ENCODE measurements at regions not wholly inside any gene's neighbourhood (a gene's known extent, or its start where the extent isn't known, plus 50 kb on each side); places are given as distances from the start of the nearest gene placed in this dataset.

DNA sequence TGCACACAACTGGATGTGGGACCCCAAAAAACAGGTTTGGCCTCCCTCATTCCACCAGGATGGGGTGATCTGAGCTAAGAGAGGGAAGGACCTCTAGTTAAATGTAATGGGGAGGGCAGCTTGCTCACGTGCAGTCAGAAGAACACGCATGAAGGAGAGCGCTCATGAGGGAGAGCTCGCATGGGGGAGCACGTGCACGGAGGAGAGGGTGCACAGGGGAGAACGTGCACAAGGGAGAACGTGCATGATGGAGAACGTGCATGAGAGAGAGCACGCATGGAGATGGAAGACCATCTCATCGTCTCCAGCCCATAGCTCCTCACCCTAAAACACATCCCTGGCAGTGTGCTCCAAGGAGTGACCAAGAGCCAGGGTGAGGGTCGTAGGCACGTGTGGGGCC is 141.2 kb downstream of the RBFOX3 start:
- POLR2A ChIA-PET = no interaction called here

GRCh38 chr17:79468183-79468944 is 142.5 kb downstream of the RBFOX3 start:
- Histone ChIP-seq H3K9me3 (ENCODE audit: low read length) (no peaks in the 10 kb centered on the region), H4K20me1 (ENCODE audit: insufficient read depth, low read length) (no peaks in the 10 kb centered on the region), H3K9ac (ENCODE audit: insufficient read depth, low read depth, low read length) (no peak overlapping the region), H3K27me3 (ENCODE audit: control insufficient read depth in 1 of 2, insufficient read depth in 2 of 2, low read length in 2 of 2) (peaks cover 8 to 75% of the 10 kb centered on the region in 2 experiments), H3K36me3 (replicated peaks in 1 of 2; ENCODE audit: control insufficient read depth in 1 of 2, insufficient read depth in 2 of 2, low read length in 2 of 2) (no peaks in the 10 kb centered on the region), H3K4me2 (ENCODE audit: low read depth, low read length) (no peak overlapping the region), H3K27ac (ENCODE audit: extremely low read length, insufficient read depth, low read length) (no peak overlapping the region), H3K4me3 (replicated peaks in 1 of 3; ENCODE audit: insufficient read depth in 1 of 3, low read depth in 2 of 3, low read length in 3 of 3) (no peak overlapping the region), H2AFZ (ENCODE audit: low read length) (no peak overlapping the region), H3K4me1 (ENCODE audit: insufficient read depth, low read length) (no peaks in the 10 kb centered on the region), H3K79me2 (ENCODE audit: insufficient read depth, low read length) (no peaks in the 10 kb centered on the region)
- WGBS (ENCODE audit: low lambda C conversion rate) = 9% methylated on average over 5 of the region's 5 CpGs
- ChIA-PET CTCF (ENCODE audit: low intra/inter-chr PET ratio, low total read pairs) (no interaction called here), POLR2A (no interaction called here)
- intact Hi-C loops (cut with micrococcal nuclease; ENCODE audit: unreplicated experiment) (no loop called here), in situ Hi-C loops (cut with HindIII; ENCODE audit: extremely low pct_ligation_motif_present, low pct_unique_long_range_greater_than_20kb) (no loop called here)
- no TSS peak for BruUV-seq (replicated peaks)
- ATAC-seq = no peak
- no peak for FAIRE-seq
- no peak for DNase-seq (ENCODE audit: low spot score)
- 0 out of 2 replicates have a peak, but pooled peaks have one; percentile 45 for TF ChIP-seq FOXK2 (IDR thresholded peaks at IDR 0.05)
- TF ChIP-seq TRIM22 (IDR thresholded peaks at IDR 0.05) = 0 out of 2 replicates have a peak, but pooled peaks have one; percentile 31
- peak; percentile 89; the same call in 1 of the 2 replicates for TF ChIP-seq SOX6 (IDR thresholded peaks at IDR 0.05)
- no peak for TF ChIP-seq SOX6 (CRISPR knock-in tag; IDR thresholded peaks at IDR 0.05)
- TF ChIP-seq ZNF446 (CRISPR knock-in tag; IDR thresholded peaks at IDR 0.05) = no peak
- no peak for TF ChIP-seq ZNF552 (CRISPR knock-in tag; IDR thresholded peaks at IDR 0.05; ENCODE audit: borderline replicate concordance)
- no peak for TF ChIP-seq ZNF619 (CRISPR knock-in tag; IDR thresholded peaks at IDR 0.05)
- peak; percentile 86; the same call in 1 of the 2 replicates for TF ChIP-seq NBN (conservative IDR thresholded peaks at IDR 0.05)

More for the DNA sequence above, 141.2 kb downstream of the RBFOX3 start:
- no peaks in the 10 kb centered on the region for H4K20me1 ChIP-seq (ENCODE audit: insufficient read depth, low read length)
- peaks cover 8 to 76% of the 10 kb centered on the region in 2 experiments for H3K27me3 ChIP-seq (ENCODE audit: control insufficient read depth in 1 of 2, insufficient read depth in 2 of 2, low read length in 2 of 2)
- no peaks in the 10 kb centered on the region for H3K9me3 ChIP-seq (ENCODE audit: low read length)
- BruUV-seq (replicated peaks) = no TSS peak
- H2AFZ ChIP-seq (ENCODE audit: low read length) = no peak overlapping the region
- CTCF ChIA-PET (ENCODE audit: low intra/inter-chr PET ratio, low total read pairs) = no interaction called here
- no peak for DNase-seq (ENCODE audit: low spot score)
- H3K4me3 ChIP-seq (replicated peaks in 1 of 3; ENCODE audit: insufficient read depth in 1 of 3, low read depth in 2 of 3, low read length in 3 of 3) = no peak overlapping the region
- no peaks in the 10 kb centered on the region for H3K36me3 ChIP-seq (replicated peaks in 1 of 2; ENCODE audit: control insufficient read depth in 1 of 2, insufficient read depth in 2 of 2, low read length in 2 of 2)
- no peaks in the 10 kb centered on the region for H3K79me2 ChIP-seq (ENCODE audit: insufficient read depth, low read length)
- H3K4me2 ChIP-seq (ENCODE audit: low read depth, low read length) = no peak overlapping the region
- 18% methylated on average over 13 of the region's 13 CpGs for WGBS (ENCODE audit: low lambda C conversion rate)
- H3K27ac ChIP-seq (ENCODE audit: extremely low read length, insufficient read depth, low read length) = no peak overlapping the region
- H3K9ac ChIP-seq (ENCODE audit: insufficient read depth, low read depth, low read length) = no peak overlapping the region
- H3K4me1 ChIP-seq (ENCODE audit: insufficient read depth, low read length) = no peaks in the 10 kb centered on the region
- in situ Hi-C loops (cut with HindIII; ENCODE audit: extremely low pct_ligation_motif_present, low pct_unique_long_range_greater_than_20kb) = no loop called here
- no peak for ATAC-seq
- no peak for FAIRE-seq
- intact Hi-C loops (cut with micrococcal nuclease; ENCODE audit: unreplicated experiment) = no loop called here
- TF ChIP-seq, protein P1, sequence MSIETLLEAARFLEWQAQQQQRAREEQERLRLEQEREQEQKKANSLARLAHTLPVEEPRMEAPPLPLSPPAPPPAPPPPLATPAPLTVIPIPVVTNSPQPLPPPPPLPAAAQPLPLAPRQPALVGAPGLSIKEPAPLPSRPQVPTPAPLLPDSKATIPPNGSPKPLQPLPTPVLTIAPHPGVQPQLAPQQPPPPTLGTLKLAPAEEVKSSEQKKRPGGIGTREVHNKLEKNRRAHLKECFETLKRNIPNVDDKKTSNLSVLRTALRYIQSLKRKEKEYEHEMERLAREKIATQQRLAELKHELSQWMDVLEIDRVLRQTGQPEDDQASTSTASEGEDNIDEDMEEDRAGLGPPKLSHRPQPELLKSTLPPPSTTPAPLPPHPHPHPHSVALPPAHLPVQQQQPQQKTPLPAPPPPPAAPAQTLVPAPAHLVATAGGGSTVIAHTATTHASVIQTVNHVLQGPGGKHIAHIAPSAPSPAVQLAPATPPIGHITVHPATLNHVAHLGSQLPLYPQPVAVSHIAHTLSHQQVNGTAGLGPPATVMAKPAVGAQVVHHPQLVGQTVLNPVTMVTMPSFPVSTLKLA (IDR thresholded peaks at IDR 0.05) = peak; percentile 59
- TF ChIP-seq ZNF354B (CRISPR knock-in tag; IDR thresholded peaks at IDR 0.05) = no peak
- no peak for TF ChIP-seq TCF7 (IDR thresholded peaks at IDR 0.05; ENCODE audit: low read depth)

Data from HepG2 (cell line).